ENCODE measurements at regions not wholly inside any gene's neighbourhood (a gene's known extent, or its start where the extent isn't known, plus 50 kb on each side); places are given as distances from the start of the nearest gene placed in this dataset.

- Histone ChIP-seq H4K20me1 (ENCODE audit: insufficient read depth, low read length) (no peaks in the 10 kb centered on the region), H3K36me3 (replicated peaks; ENCODE audit: low read depth, low read length) (no peaks in the 10 kb centered on the region), H3K9me3 (ENCODE audit: insufficient read depth, low read length) (no peaks in the 10 kb centered on the region), H3K4me2 (ENCODE audit: low read length) (no peak overlapping the region), H3K79me2 (ENCODE audit: low read length) (no peaks in the 10 kb centered on the region), H3K27me3 (ENCODE audit: low read depth, low read length) (no peaks in the 10 kb centered on the region), H2AFZ (ENCODE audit: low read depth, low read length) (no peak overlapping the region), H3K4me1 (ENCODE audit: low read length) (no peaks in the 10 kb centered on the region), H3K9ac (ENCODE audit: low read length) (no peak overlapping the region), H3K4me3 (ENCODE audit: low read length) (no peak overlapping the region), H3K27ac (ENCODE audit: low read length) (no peak overlapping the region)
- TF ChIP-seq CTCF (IDR thresholded peaks at IDR 0.05; ENCODE audit: low read depth, low read length), result no peak
- TF ChIP-seq EZH2phosphoT487 (IDR thresholded peaks at IDR 0.05; ENCODE audit: low read depth), result no peak
Measured at GRCh38 chr6:165817771-165818170, 154.7 kb upstream of the PDE10A start.

- no peaks in the 10 kb centered on the region for H3K79me2 ChIP-seq (ENCODE audit: low read length)
- no peak overlapping the region for H3K4me3 ChIP-seq (ENCODE audit: low read length)
- H2AFZ ChIP-seq (ENCODE audit: low read depth, low read length), result no peak overlapping the region
- no peak overlapping the region for H3K9ac ChIP-seq (ENCODE audit: low read length)
- no peak overlapping the region for H3K27ac ChIP-seq (ENCODE audit: low read length)
- no peaks in the 10 kb centered on the region for H3K27me3 ChIP-seq (ENCODE audit: low read depth, low read length)
- H3K4me1 ChIP-seq (ENCODE audit: low read length), result no peaks in the 10 kb centered on the region
- H3K9me3 ChIP-seq (ENCODE audit: insufficient read depth, low read length), result no peaks in the 10 kb centered on the region
- H3K36me3 ChIP-seq (replicated peaks; ENCODE audit: low read depth, low read length), result no peaks in the 10 kb centered on the region
- no peak overlapping the region for H3K4me2 ChIP-seq (ENCODE audit: low read length)
- no peaks in the 10 kb centered on the region for H4K20me1 ChIP-seq (ENCODE audit: insufficient read depth, low read length)
- no peak for TF ChIP-seq EZH2phosphoT487 (IDR thresholded peaks at IDR 0.05; ENCODE audit: low read depth)
- no peak for TF ChIP-seq CTCF (IDR thresholded peaks at IDR 0.05; ENCODE audit: low read depth, low read length)
Measured at GRCh38 chr6:165817148-165817547, 154.1 kb upstream of the PDE10A start.

- Histone ChIP-seq H3K9ac (ENCODE audit: low read length) (no peak overlapping the region), H3K4me2 (ENCODE audit: low read length) (no peak overlapping the region), H3K4me1 (ENCODE audit: low read length) (no peaks in the 10 kb centered on the region), H4K20me1 (ENCODE audit: insufficient read depth, low read length) (no peaks in the 10 kb centered on the region), H3K36me3 (replicated peaks; ENCODE audit: low read depth, low read length) (no peaks in the 10 kb centered on the region), H2AFZ (ENCODE audit: low read depth, low read length) (no peak overlapping the region), H3K9me3 (ENCODE audit: insufficient read depth, low read length) (no peaks in the 10 kb centered on the region), H3K27ac (ENCODE audit: low read length) (no peak overlapping the region), H3K79me2 (ENCODE audit: low read length) (no peaks in the 10 kb centered on the region), H3K4me3 (ENCODE audit: low read length) (no peak overlapping the region), H3K27me3 (ENCODE audit: low read depth, low read length) (no peaks in the 10 kb centered on the region)
- TF ChIP-seq EZH2phosphoT487 (IDR thresholded peaks at IDR 0.05; ENCODE audit: low read depth), result no peak
- no peak for TF ChIP-seq CTCF (IDR thresholded peaks at IDR 0.05; ENCODE audit: low read depth, low read length)
Measured at GRCh38 chr6:165814679-165815078, 151.6 kb upstream of the PDE10A start.

GRCh38 chr6:165811512-165811911 lies 148.5 kb upstream of the PDE10A start:
- H3K9ac ChIP-seq (ENCODE audit: low read length), result no peak overlapping the region
- H3K27me3 ChIP-seq (ENCODE audit: low read depth, low read length), result no peaks in the 10 kb centered on the region
- H4K20me1 ChIP-seq (ENCODE audit: insufficient read depth, low read length), result no peaks in the 10 kb centered on the region
- H2AFZ ChIP-seq (ENCODE audit: low read depth, low read length), result no peak overlapping the region
- TF ChIP-seq EZH2phosphoT487 (IDR thresholded peaks at IDR 0.05; ENCODE audit: low read depth) (no peak), CTCF (IDR thresholded peaks at IDR 0.05; ENCODE audit: low read depth, low read length) (no peak)
- H3K79me2 ChIP-seq (ENCODE audit: low read length), result no peaks in the 10 kb centered on the region
- H3K4me1 ChIP-seq (ENCODE audit: low read length), result no peaks in the 10 kb centered on the region
- H3K4me3 ChIP-seq (ENCODE audit: low read length), result no peak overlapping the region
- no peak overlapping the region for H3K4me2 ChIP-seq (ENCODE audit: low read length)
- no peaks in the 10 kb centered on the region for H3K36me3 ChIP-seq (replicated peaks; ENCODE audit: low read depth, low read length)
- H3K9me3 ChIP-seq (ENCODE audit: insufficient read depth, low read length), result no peaks in the 10 kb centered on the region
- no peak overlapping the region for H3K27ac ChIP-seq (ENCODE audit: low read length)

Measured in OCI-LY3 (cell line).